T follicular helper cell (primary cell): ENCODE measurements at regions not wholly inside any gene's neighbourhood (a gene's known extent, or its start where the extent isn't known, plus 50 kb on each side); places are given as distances from the start of the nearest gene placed in this dataset.
"Not testable (repeated sequence)": the region's sequence is repeated elsewhere in the genome, so short reads cannot be mapped to it uniquely, and the experiment has no call there.

ENCODE experiments used
- DNase-seq: peaks from one replicate; pipeline ENCODE4 v3.0.0-alpha.2; 2020; ENCODE audit warnings: low read depth

GRCh38 chr12:107826276-107826675 lies 51.8 kb downstream of the ASCL4 start:
- DNase-seq, result no peak

GRCh38 chr12:107829271-107829670 lies 54.8 kb downstream of the ASCL4 start:
- DNase-seq, result no peak

GRCh38 chr12:107832441-107832840 lies 57.9 kb downstream of the ASCL4 start:
- DNase-seq, result no peak

- no peak for DNase-seq
Measured at GRCh38 chr12:107840186-107840585, 65.7 kb downstream of the ASCL4 start.

- DNase-seq, result no peak
Measured at GRCh38 chr12:107843351-107844311, 69.1 kb downstream of the ASCL4 start.

- no peak for DNase-seq
Measured at GRCh38 chr12:107844312-107844921, 69.9 kb downstream of the ASCL4 start.

- DNase-seq, result no peak
Measured at GRCh38 chr12:107845226-107845979, 70.9 kb downstream of the ASCL4 start.

GRCh38 chr12:107845980-107846659 lies 71.6 kb downstream of the ASCL4 start:
- no peak for DNase-seq

- no peak for DNase-seq
Measured at GRCh38 chr12:107847430-107847829, 72.9 kb downstream of the ASCL4 start.

- DNase-seq, result no peak
Measured at GRCh38 chr12:107847830-107848229, 73.3 kb downstream of the ASCL4 start.

- no peak for DNase-seq
Measured at GRCh38 chr12:107853479-107853878, 79.0 kb downstream of the ASCL4 start.

- no peak for DNase-seq
Measured at GRCh38 chr12:107855471-107855870, 81.0 kb downstream of the ASCL4 start.

GRCh38 chr12:107856096-107856495 lies 81.6 kb downstream of the ASCL4 start:
- DNase-seq, result no peak

GRCh38 chr12:107857191-107857590 lies 82.7 kb downstream of the ASCL4 start:
- no peak for DNase-seq

- DNase-seq, result no peak
Measured at GRCh38 chr12:107859367-107859766, 84.9 kb downstream of the ASCL4 start.

GRCh38 chr12:107864235-107864634 lies 89.7 kb downstream of the ASCL4 start:
- DNase-seq, result no peak

GRCh38 chr12:107864727-107865126 lies 90.2 kb downstream of the ASCL4 start:
- not testable (repeated sequence) for DNase-seq

GRCh38 chr12:107873223-107873622 lies 98.7 kb downstream of the ASCL4 start:
- no peak for DNase-seq

- no peak for DNase-seq
Measured at GRCh38 chr12:107875786-107876185, 101.3 kb downstream of the ASCL4 start.

GRCh38 chr12:107884769-107885694 lies 110.5 kb downstream of the ASCL4 start:
- DNase-seq, result peak; percentile 9

- DNase-seq, result no peak
Measured at GRCh38 chr12:107888789-107889188, 114.3 kb downstream of the ASCL4 start.
